ENCODE measurements at regions not wholly inside any gene's neighbourhood (a gene's known extent, or its start where the extent isn't known, plus 50 kb on each side); places are given as distances from the start of the nearest gene placed in this dataset.

DNA sequence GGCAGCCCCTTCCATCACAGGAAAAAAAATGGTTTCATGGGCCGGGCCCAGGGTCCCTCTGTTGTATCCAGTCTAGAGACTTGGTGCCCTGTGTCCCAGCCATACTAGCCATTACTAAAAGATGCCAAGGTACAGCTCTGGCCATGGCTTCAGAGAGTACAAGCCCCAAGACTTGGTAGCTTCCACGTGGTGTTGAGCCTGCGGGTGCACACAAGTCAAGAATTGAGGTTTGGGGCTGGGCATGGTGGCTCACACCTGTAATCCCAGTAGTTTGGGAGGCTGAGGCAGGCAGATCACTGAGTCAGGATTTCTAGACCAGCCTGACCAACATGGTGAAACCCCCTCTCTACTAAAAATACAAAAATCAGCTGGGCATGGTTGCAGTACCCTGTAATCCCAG lies 214.3 kb downstream of the LIG4 start:
- ATAC-seq = no peak
- no peak for TF ChIP-seq ZFP30 (CRISPR knock-in tag; IDR thresholded peaks at IDR 0.05)
- TF ChIP-seq, protein P1, sequence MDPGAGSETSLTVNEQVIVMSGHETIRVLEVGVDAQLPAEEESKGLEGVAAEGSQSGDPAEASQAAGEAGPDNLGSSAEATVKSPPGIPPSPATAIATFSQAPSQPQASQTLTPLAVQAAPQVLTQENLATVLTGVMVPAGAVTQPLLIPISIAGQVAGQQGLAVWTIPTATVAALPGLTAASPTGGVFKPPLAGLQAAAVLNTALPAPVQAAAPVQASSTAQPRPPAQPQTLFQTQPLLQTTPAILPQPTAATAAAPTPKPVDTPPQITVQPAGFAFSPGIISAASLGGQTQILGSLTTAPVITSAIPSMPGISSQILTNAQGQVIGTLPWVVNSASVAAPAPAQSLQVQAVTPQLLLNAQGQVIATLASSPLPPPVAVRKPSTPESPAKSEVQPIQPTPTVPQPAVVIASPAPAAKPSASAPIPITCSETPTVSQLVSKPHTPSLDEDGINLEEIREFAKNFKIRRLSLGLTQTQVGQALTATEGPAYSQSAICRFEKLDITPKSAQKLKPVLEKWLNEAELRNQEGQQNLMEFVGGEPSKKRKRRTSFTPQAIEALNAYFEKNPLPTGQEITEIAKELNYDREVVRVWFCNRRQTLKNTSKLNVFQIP (CRISPR knock-in tag; IDR thresholded peaks at IDR 0.05; ENCODE audit: borderline replicate concordance, low read depth) = no peak
- no peak for TF ChIP-seq PPARA (CRISPR knock-in tag; IDR thresholded peaks at IDR 0.05; ENCODE audit: borderline replicate concordance)
- TF ChIP-seq ARNTL (CRISPR knock-in tag; IDR thresholded peaks at IDR 0.05; ENCODE audit: borderline replicate concordance, low read depth) = no peak
- no peak for TF ChIP-seq ESRRG (CRISPR knock-in tag; IDR thresholded peaks at IDR 0.05)
- TF ChIP-seq BACH2 (CRISPR knock-in tag; IDR thresholded peaks at IDR 0.05; ENCODE audit: borderline replicate concordance) = no peak
- no peak for TF ChIP-seq CSDC2 (CRISPR knock-in tag; IDR thresholded peaks at IDR 0.05)
- TF ChIP-seq ZNF8 (CRISPR knock-in tag; IDR thresholded peaks at IDR 0.05) = no peak
- TF ChIP-seq ISL1 (CRISPR knock-in tag; IDR thresholded peaks at IDR 0.05) = no peak
- no peak for TF ChIP-seq ZFP3 (CRISPR knock-in tag; IDR thresholded peaks at IDR 0.05)
- no peak for TF ChIP-seq ZC3H10 (CRISPR knock-in tag; IDR thresholded peaks at IDR 0.05)

DNA sequence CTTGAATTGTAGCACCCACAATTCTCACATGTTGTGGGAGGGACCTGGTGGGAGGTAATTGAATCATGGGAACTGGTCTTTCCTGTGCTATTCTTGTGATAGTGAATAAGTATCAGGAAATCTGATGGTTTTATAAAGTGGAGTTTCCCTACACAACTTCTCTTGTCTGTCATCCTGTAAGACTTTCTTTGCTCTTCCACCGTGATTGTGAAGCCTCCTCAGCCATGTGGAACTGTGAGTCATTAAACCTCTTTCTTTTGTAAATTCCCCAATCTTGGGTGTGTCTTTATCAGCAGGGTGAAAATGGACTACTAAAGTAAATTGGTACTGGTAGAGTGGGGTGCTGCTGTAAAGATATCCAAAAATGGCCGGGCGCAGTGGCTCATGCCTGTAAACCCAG lies 215.6 kb downstream of the LIG4 start:
- ATAC-seq = no peak
- TF ChIP-seq, protein P2, sequence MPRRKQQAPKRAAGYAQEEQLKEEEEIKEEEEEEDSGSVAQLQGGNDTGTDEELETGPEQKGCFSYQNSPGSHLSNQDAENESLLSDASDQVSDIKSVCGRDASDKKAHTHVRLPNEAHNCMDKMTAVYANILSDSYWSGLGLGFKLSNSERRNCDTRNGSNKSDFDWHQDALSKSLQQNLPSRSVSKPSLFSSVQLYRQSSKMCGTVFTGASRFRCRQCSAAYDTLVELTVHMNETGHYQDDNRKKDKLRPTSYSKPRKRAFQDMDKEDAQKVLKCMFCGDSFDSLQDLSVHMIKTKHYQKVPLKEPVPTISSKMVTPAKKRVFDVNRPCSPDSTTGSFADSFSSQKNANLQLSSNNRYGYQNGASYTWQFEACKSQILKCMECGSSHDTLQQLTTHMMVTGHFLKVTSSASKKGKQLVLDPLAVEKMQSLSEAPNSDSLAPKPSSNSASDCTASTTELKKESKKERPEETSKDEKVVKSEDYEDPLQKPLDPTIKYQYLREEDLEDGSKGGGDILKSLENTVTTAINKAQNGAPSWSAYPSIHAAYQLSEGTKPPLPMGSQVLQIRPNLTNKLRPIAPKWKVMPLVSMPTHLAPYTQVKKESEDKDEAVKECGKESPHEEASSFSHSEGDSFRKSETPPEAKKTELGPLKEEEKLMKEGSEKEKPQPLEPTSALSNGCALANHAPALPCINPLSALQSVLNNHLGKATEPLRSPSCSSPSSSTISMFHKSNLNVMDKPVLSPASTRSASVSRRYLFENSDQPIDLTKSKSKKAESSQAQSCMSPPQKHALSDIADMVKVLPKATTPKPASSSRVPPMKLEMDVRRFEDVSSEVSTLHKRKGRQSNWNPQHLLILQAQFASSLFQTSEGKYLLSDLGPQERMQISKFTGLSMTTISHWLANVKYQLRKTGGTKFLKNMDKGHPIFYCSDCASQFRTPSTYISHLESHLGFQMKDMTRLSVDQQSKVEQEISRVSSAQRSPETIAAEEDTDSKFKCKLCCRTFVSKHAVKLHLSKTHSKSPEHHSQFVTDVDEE (CRISPR knock-in tag; IDR thresholded peaks at IDR 0.05) = no peak
- TF ChIP-seq PPARA (CRISPR knock-in tag; IDR thresholded peaks at IDR 0.05; ENCODE audit: borderline replicate concordance) (no peak), ZFP3 (CRISPR knock-in tag; IDR thresholded peaks at IDR 0.05) (no peak), ARNTL (CRISPR knock-in tag; IDR thresholded peaks at IDR 0.05; ENCODE audit: borderline replicate concordance, low read depth) (no peak), OSR1 (CRISPR knock-in tag; IDR thresholded peaks at IDR 0.05) (no peak), ZNF8 (CRISPR knock-in tag; IDR thresholded peaks at IDR 0.05) (no peak), BACH2 (CRISPR knock-in tag; IDR thresholded peaks at IDR 0.05; ENCODE audit: borderline replicate concordance) (no peak), GLIS3 (CRISPR knock-in tag; IDR thresholded peaks at IDR 0.05) (no peak), TCF4 (CRISPR knock-in tag; IDR thresholded peaks at IDR 0.05; ENCODE audit: borderline replicate concordance) (no peak), CSDC2 (CRISPR knock-in tag; IDR thresholded peaks at IDR 0.05) (no peak), TOX (CRISPR knock-in tag; IDR thresholded peaks at IDR 0.05; ENCODE audit: borderline replicate concordance) (no peak), SNAI2 (CRISPR knock-in tag; IDR thresholded peaks at IDR 0.05) (no peak), ZFP30 (CRISPR knock-in tag; IDR thresholded peaks at IDR 0.05) (no peak), ZC3H10 (CRISPR knock-in tag; IDR thresholded peaks at IDR 0.05) (no peak), RARB (CRISPR knock-in tag; IDR thresholded peaks at IDR 0.05) (no peak)
- TF ChIP-seq, protein P1 (CRISPR knock-in tag; IDR thresholded peaks at IDR 0.05; ENCODE audit: borderline replicate concordance, low read depth) = no peak
- TF ChIP-seq, protein P3, sequence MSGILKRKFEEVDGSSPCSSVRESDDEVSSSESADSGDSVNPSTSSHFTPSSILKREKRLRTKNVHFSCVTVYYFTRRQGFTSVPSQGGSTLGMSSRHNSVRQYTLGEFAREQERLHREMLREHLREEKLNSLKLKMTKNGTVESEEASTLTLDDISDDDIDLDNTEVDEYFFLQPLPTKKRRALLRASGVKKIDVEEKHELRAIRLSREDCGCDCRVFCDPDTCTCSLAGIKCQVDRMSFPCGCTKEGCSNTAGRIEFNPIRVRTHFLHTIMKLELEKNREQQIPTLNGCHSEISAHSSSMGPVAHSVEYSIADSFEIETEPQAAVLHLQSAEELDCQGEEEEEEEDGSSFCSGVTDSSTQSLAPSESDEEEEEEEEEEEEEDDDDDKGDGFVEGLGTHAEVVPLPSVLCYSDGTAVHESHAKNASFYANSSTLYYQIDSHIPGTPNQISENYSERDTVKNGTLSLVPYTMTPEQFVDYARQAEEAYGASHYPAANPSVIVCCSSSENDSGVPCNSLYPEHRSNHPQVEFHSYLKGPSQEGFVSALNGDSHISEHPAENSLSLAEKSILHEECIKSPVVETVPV (CRISPR knock-in tag; IDR thresholded peaks at IDR 0.05) = no peak

DNA sequence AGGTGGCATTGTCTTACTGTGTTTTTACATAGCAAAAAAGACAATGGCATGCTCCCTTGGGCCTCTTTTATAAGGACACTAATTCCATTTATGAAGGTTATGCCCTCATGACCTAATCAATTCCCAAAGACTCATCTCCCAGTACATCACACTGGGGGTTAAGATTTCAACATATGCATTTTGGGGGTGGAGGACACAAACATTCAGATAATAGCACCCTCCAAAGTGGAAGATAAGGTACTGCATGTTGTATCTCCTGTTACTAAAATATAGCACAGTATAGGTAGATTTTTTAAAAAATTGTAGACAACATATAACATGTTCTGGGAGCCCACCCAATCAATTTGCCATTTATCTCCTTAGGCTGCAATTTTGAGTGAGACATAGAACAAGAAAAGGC lies 221.2 kb downstream of the LIG4 start:
- no peak for ATAC-seq
- no peak for TF ChIP-seq ZC3H10 (CRISPR knock-in tag; IDR thresholded peaks at IDR 0.05)
- TF ChIP-seq TOX (CRISPR knock-in tag; IDR thresholded peaks at IDR 0.05; ENCODE audit: borderline replicate concordance) = no peak
- no peak for TF ChIP-seq GLIS3 (CRISPR knock-in tag; IDR thresholded peaks at IDR 0.05)
- TF ChIP-seq, protein P4, sequence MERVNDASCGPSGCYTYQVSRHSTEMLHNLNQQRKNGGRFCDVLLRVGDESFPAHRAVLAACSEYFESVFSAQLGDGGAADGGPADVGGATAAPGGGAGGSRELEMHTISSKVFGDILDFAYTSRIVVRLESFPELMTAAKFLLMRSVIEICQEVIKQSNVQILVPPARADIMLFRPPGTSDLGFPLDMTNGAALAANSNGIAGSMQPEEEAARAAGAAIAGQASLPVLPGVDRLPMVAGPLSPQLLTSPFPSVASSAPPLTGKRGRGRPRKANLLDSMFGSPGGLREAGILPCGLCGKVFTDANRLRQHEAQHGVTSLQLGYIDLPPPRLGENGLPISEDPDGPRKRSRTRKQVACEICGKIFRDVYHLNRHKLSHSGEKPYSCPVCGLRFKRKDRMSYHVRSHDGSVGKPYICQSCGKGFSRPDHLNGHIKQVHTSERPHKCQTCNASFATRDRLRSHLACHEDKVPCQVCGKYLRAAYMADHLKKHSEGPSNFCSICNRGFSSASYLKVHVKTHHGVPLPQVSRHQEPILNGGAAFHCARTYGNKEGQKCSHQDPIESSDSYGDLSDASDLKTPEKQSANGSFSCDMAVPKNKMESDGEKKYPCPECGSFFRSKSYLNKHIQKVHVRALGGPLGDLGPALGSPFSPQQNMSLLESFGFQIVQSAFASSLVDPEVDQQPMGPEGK (CRISPR knock-in tag; IDR thresholded peaks at IDR 0.05; ENCODE audit: borderline replicate concordance) = no peak
- TF ChIP-seq RARB (CRISPR knock-in tag; IDR thresholded peaks at IDR 0.05) = no peak
- TF ChIP-seq, protein P1 (CRISPR knock-in tag; IDR thresholded peaks at IDR 0.05; ENCODE audit: borderline replicate concordance, low read depth) = no peak
- TF ChIP-seq PPARA (CRISPR knock-in tag; IDR thresholded peaks at IDR 0.05; ENCODE audit: borderline replicate concordance) = no peak
- TF ChIP-seq ISL1 (CRISPR knock-in tag; IDR thresholded peaks at IDR 0.05) = no peak
- TF ChIP-seq CSDC2 (CRISPR knock-in tag; IDR thresholded peaks at IDR 0.05) = no peak
- TF ChIP-seq, protein P3 (CRISPR knock-in tag; IDR thresholded peaks at IDR 0.05) = no peak
- TF ChIP-seq, protein P5, sequence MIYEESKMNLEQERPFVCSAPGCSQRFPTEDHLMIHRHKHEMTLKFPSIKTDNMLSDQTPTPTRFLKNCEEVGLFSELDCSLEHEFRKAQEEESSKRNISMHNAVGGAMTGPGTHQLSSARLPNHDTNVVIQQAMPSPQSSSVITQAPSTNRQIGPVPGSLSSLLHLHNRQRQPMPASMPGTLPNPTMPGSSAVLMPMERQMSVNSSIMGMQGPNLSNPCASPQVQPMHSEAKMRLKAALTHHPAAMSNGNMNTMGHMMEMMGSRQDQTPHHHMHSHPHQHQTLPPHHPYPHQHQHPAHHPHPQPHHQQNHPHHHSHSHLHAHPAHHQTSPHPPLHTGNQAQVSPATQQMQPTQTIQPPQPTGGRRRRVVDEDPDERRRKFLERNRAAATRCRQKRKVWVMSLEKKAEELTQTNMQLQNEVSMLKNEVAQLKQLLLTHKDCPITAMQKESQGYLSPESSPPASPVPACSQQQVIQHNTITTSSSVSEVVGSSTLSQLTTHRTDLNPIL (CRISPR knock-in tag; IDR thresholded peaks at IDR 0.05; ENCODE audit: low read depth) = no peak
- TF ChIP-seq ZNF70 (CRISPR knock-in tag; IDR thresholded peaks at IDR 0.05) = no peak
- no peak for TF ChIP-seq BACH2 (CRISPR knock-in tag; IDR thresholded peaks at IDR 0.05; ENCODE audit: borderline replicate concordance)
